Keratinocyte (primary cell): ENCODE measurements at regions not wholly inside any gene's neighbourhood (a gene's known extent, or its start where the extent isn't known, plus 50 kb on each side); places are given as distances from the start of the nearest gene placed in this dataset.

Experiments
- DNase-seq: peaks from one replicate; pipeline ENCODE4 v3.0.0-alpha.2; 2011; ENCODE audit warnings: low read depth, missing footprints, low spot score
- FAIRE-seq: peaks from 2 replicates; lab custom pipeline; 2011; peaks lifted over from hg19 to GRCh38; lab: Jason Lieb, UNC
- H2AFZ ChIP-seq: 2 replicates; pipeline ENCODE4 v1.6.0; 2012; ENCODE audit warnings: low read length, control low read depth, inconsistent platforms; ENCODE audit not compliant: control insufficient read depth
- H3K27ac ChIP-seq: 2 replicates; pipeline ENCODE4 v1.5.1; 2011; ENCODE audit warnings: low read length; ENCODE audit not compliant: control insufficient read depth, insufficient read depth
- H3K27me3 ChIP-seq: 3 replicates; pipeline ENCODE4 v1.6.0; 2011; ENCODE audit warnings: low read length; ENCODE audit not compliant: control insufficient read depth, insufficient read depth; ENCODE audit errors: extremely low read depth
- H3K36me3 ChIP-seq, 2 experiments: 2 replicates in 1 of 2; 3 replicates in 1 of 2; pipeline ENCODE4 v1.5.1; 2011; ENCODE audit warnings: low read length in 2 of 2, mild to moderate bottlenecking in 1 of 2; ENCODE audit not compliant: control insufficient read depth in 2 of 2, insufficient read depth in 2 of 2; ENCODE audit errors: extremely low read depth in 1 of 2
- H3K4me1 ChIP-seq: 3 replicates; pipeline ENCODE4 v1.5.1; 2011; ENCODE audit warnings: low read length; ENCODE audit not compliant: control insufficient read depth, insufficient read depth; ENCODE audit errors: extremely low read depth
- H3K4me2 ChIP-seq: 3 replicates; pipeline ENCODE4 v1.6.0; 2011; ENCODE audit warnings: low read depth, low read length; ENCODE audit not compliant: control insufficient read depth, insufficient read depth; ENCODE audit errors: extremely low read depth
- H3K4me3 ChIP-seq, 3 experiments: fragments of 200-600 bp in 1 of 3; sonication (generic) in 1 of 3; 2 replicates in 2 of 3; 3 replicates in 1 of 3; pipeline ENCODE4 v1.5.1; 2011 to 2016; ENCODE audit warnings: low read length in 3 of 3, mild to moderate bottlenecking in 3 of 3, control low read depth in 2 of 3, inconsistent platforms in 1 of 3, low read depth in 1 of 3, mixed read lengths in 1 of 3, mixed run types in 1 of 3, moderate library complexity in 1 of 3; ENCODE audit not compliant: control insufficient read depth in 2 of 3, insufficient read depth in 2 of 3; ENCODE audit errors: extremely low read depth in 1 of 3
- H3K79me2 ChIP-seq: 2 replicates; pipeline ENCODE4 v1.6.0; 2012; ENCODE audit warnings: low read length; ENCODE audit not compliant: control insufficient read depth, insufficient read depth
- H3K9ac ChIP-seq: 3 replicates; pipeline ENCODE4 v1.6.0; 2011; ENCODE audit warnings: low read length; ENCODE audit not compliant: control insufficient read depth, insufficient read depth; ENCODE audit errors: extremely low read depth
- H3K9me1 ChIP-seq: 3 replicates; pipeline ENCODE4 v1.6.0; 2011; ENCODE audit warnings: low read length; ENCODE audit not compliant: control insufficient read depth, insufficient read depth; ENCODE audit errors: extremely low read depth
- H3K9me3 ChIP-seq: 2 replicates; pipeline ENCODE4 v1.5.1; 2012; ENCODE audit warnings: low read depth, low read length; ENCODE audit not compliant: control insufficient read depth
- H4K20me1 ChIP-seq: 3 replicates; pipeline ENCODE4 v1.6.0; 2011; ENCODE audit warnings: low read length; ENCODE audit not compliant: control insufficient read depth, insufficient read depth; ENCODE audit errors: extremely low read depth
- CTCF ChIP-seq, 3 experiments: IDR thresholded peaks in 1 of 3; conservative IDR thresholded peaks in 1 of 3; optimal IDR thresholded peaks in 1 of 3; 2 replicates in 2 of 3; 3 replicates in 1 of 3; pipeline versions ENCODE3 to v1.5.1; 2011; ENCODE audit warnings: low read length in 3 of 3, mild to moderate bottlenecking in 3 of 3, moderate library complexity in 2 of 3, control low read depth in 1 of 3, inconsistent platforms in 1 of 3; ENCODE audit not compliant: insufficient read depth in 2 of 3; ENCODE audit errors: extremely low read depth in 1 of 3
- EZH2 ChIP-seq: IDR thresholded peaks from one replicate; pipeline ENCODE4 v1.6.1; 2012; ENCODE audit warnings: inconsistent platforms, mild to moderate bottlenecking, low read length, moderate library complexity
- dilution Hi-C: fragments of 300-500 bp; cut with MboI; formaldehyde crosslinking; loops from one replicate; pipeline ENCODE4 v1.7.0; 2020; ENCODE audit warnings: low sequenced_read_pairs; ENCODE audit not compliant: extremely low pct_ligation_motif_present

GRCh38 chr2:163171786-163172530, 333.4 kb upstream of the KCNH7 start:
- TF ChIP-seq CTCF (optimal IDR thresholded peaks at IDR 0.05 in 1 of 3, IDR thresholded peaks at IDR 0.05 in 1 of 3, conservative IDR thresholded peaks at IDR 0.05 in 1 of 3; ENCODE audit: extremely low read depth in 1 of 3, insufficient read depth in 2 of 3, low read length in 3 of 3) (no peak), EZH2 (no peak)
- no peaks in the 10 kb centered on the region for H3K4me1 ChIP-seq
- no peak overlapping the region for H3K4me3 ChIP-seq
- H3K36me3 ChIP-seq: no peaks in the 10 kb centered on the region
- no peaks in the 10 kb centered on the region for H3K27me3 ChIP-seq
- no peaks in the 10 kb centered on the region for H3K79me2 ChIP-seq
- no peak overlapping the region for H2AFZ ChIP-seq
- H3K9me1 ChIP-seq: no peaks in the 10 kb centered on the region
- dilution Hi-C loops: loop anchor here (25.0 kb wide), 1 partner anchor 1315 kb away; no protein-coding TSS in a partner anchor
- H3K27ac ChIP-seq: no peak overlapping the region
- DNase-seq: no peak
- H3K4me2 ChIP-seq: no peak overlapping the region
- H4K20me1 ChIP-seq: no peaks in the 10 kb centered on the region
- FAIRE-seq: no peak
- no peaks in the 10 kb centered on the region for H3K9me3 ChIP-seq
- no peak overlapping the region for H3K9ac ChIP-seq

- TF ChIP-seq CTCF (optimal IDR thresholded peaks at IDR 0.05 in 1 of 3, IDR thresholded peaks at IDR 0.05 in 1 of 3, conservative IDR thresholded peaks at IDR 0.05 in 1 of 3; ENCODE audit: extremely low read depth in 1 of 3, insufficient read depth in 2 of 3, low read length in 3 of 3): no peak
- no peak for TF ChIP-seq EZH2
- H3K9ac ChIP-seq: no peak overlapping the region
- FAIRE-seq: no peak
- no peak overlapping the region for H3K4me2 ChIP-seq
- no peaks in the 10 kb centered on the region for H3K36me3 ChIP-seq
- no peak overlapping the region for H2AFZ ChIP-seq
- H3K9me1 ChIP-seq: no peaks in the 10 kb centered on the region
- no peaks in the 10 kb centered on the region for H3K27me3 ChIP-seq
- H3K4me1 ChIP-seq: no peaks in the 10 kb centered on the region
- H3K27ac ChIP-seq: no peak overlapping the region
- dilution Hi-C loops: loop anchor here (25.0 kb wide), 1 partner anchor 1329 kb away; no protein-coding TSS in a partner anchor
- DNase-seq: no peak
- no peaks in the 10 kb centered on the region for H3K9me3 ChIP-seq
- no peak overlapping the region for H3K4me3 ChIP-seq
- no peaks in the 10 kb centered on the region for H4K20me1 ChIP-seq
- H3K79me2 ChIP-seq: no peaks in the 10 kb centered on the region
Measured at GRCh38 chr2:163157891-163158496, 319.4 kb upstream of the KCNH7 start.
